Sigmoid colon (tissue), 4 donors: ENCODE measurements at regions not wholly inside any gene's neighbourhood (a gene's known extent, or its start where the extent isn't known, plus 50 kb on each side); places are given as distances from the start of the nearest gene placed in this dataset.

Source experiments
- POLR2A ChIP-seq, 2 donors: fragments of 450-650 bp; IDR thresholded peaks; one replicate each; pipeline ENCODE4 v1.6.1; 2016; ENCODE audit warnings: antibody characterized with exemption in 2 of 2, mild to moderate bottlenecking in 2 of 2, moderate library complexity in 2 of 2
- POLR2AphosphoS5 ChIP-seq, 4 donors: sonication (generic); formaldehyde crosslinking; IDR thresholded peaks; one replicate each; pipeline ENCODE4 v1.6.1; 2017; ENCODE audit warnings: antibody characterized with exemption in 4 of 4
- TF ChIP-seq, protein P1 (sequence below), 4 experiments: fragments of 450-650 bp in 3 of 4; fragments of 200-600 bp in 1 of 4; IDR thresholded peaks; one replicate each; pipeline ENCODE4 v1.5.1; 2016 to 2019; ENCODE audit warnings: antibody characterized with exemption in 4 of 4, mild to moderate bottlenecking in 3 of 4, moderate library complexity in 2 of 4

GRCh38 chr5:87054821-87055220, 212.9 kb upstream of the RASA1 start:
- no peak for TF ChIP-seq POLR2A (IDR thresholded peaks at IDR 0.05)
- TF ChIP-seq, protein P1, sequence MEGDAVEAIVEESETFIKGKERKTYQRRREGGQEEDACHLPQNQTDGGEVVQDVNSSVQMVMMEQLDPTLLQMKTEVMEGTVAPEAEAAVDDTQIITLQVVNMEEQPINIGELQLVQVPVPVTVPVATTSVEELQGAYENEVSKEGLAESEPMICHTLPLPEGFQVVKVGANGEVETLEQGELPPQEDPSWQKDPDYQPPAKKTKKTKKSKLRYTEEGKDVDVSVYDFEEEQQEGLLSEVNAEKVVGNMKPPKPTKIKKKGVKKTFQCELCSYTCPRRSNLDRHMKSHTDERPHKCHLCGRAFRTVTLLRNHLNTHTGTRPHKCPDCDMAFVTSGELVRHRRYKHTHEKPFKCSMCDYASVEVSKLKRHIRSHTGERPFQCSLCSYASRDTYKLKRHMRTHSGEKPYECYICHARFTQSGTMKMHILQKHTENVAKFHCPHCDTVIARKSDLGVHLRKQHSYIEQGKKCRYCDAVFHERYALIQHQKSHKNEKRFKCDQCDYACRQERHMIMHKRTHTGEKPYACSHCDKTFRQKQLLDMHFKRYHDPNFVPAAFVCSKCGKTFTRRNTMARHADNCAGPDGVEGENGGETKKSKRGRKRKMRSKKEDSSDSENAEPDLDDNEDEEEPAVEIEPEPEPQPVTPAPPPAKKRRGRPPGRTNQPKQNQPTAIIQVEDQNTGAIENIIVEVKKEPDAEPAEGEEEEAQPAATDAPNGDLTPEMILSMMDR (IDR thresholded peaks at IDR 0.05): no peak
- no peak for TF ChIP-seq POLR2AphosphoS5 (IDR thresholded peaks at IDR 0.05)
